HG02885 (cell line): ENCODE measurements at regions not wholly inside any gene's neighbourhood (a gene's known extent, or its start where the extent isn't known, plus 50 kb on each side); places are given as distances from the start of the nearest gene placed in this dataset.
"Not testable (repeated sequence)": the region's sequence is repeated elsewhere in the genome, so short reads cannot be mapped to it uniquely, and the experiment has no call there.

ENCODE experiments used
- ATAC-seq: cut with Tn5 transposase; IDR thresholded peaks from one replicate; pipeline ENCODE4 v1.9.1; 2021; ENCODE audit warnings: mild to moderate bottlenecking; ENCODE audit not compliant: unreplicated experiment, poor library complexity

DNA sequence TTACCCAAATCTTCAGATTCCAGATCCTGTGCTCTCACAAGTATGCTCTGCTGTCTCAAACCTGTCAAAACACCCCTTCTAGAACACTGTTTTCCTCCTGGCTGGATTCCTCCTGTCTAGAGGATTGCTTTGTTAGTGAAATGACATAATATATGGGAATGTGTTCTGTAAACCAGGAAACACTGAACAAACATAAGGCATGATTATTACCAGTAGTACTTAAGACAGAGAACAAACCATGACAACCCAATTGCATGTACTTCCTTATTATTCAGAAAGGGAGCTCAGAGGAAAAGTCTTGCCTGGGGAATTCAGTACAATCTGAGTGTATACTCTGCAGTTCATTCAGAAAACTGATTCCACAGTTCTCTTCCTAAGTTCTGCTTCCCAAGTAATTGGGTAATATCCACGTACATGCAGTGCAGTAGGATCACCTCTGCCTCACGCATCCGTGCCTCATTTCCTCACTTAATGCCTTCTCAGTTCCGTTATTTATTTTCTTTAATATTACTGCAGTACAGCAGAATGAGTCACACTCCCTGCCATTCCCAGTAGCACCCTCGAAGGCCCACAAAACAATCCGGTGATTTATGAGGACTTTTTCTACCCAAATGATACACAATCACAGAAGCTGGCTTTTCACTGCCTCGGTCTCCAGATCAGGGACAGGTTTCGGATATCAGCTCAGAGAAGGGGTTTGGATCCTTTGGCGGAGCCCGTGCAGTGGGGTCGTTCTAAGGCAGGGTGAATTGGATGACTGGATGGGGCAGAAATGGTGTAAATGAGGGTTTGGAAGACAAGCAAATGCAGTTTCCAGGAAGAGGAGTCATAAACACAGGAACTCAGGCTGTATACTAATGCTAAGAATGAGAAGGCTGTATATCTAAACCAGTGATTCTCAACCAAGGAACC is 896.9 kb downstream of the KCNA4 start:
- ATAC-seq, result no peak

GRCh38 chr11:29119116-29119515 is 897.7 kb downstream of the KCNA4 start:
- ATAC-seq, result no peak

GRCh38 chr11:29100967-29101366 is 915.9 kb downstream of the KCNA4 start:
- no peak for ATAC-seq

- no peak for ATAC-seq
Observed at GRCh38 chr11:29095821-29096220, 921.0 kb downstream of the KCNA4 start.

GRCh38 chr11:29093416-29094120 is 923.3 kb downstream of the KCNA4 start:
- ATAC-seq, result no peak

- ATAC-seq, result no peak
Observed at GRCh38 chr11:29087200-29087812, 929.5 kb downstream of the KCNA4 start.

DNA sequence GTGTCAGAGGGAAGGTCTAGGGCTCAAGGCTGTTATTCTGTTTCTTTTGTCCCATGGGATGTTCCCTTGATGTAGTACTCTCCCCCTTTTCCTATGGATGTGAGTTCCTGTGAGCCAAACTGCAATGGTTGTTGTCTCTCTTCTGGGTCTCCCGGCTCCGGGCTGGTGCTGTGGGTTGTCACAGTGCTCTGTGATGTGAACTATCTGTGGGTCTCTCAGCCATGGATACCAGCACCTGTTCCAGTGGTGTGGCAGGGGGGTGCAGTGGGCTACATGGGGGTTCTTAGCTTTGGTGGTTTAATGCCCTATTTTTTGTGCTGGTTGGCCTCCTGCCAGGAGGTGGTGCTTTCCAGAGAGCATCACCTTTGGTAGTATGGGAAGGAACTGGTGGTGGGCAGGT is 941.1 kb downstream of the KCNA4 start:
- ATAC-seq, result no peak

DNA sequence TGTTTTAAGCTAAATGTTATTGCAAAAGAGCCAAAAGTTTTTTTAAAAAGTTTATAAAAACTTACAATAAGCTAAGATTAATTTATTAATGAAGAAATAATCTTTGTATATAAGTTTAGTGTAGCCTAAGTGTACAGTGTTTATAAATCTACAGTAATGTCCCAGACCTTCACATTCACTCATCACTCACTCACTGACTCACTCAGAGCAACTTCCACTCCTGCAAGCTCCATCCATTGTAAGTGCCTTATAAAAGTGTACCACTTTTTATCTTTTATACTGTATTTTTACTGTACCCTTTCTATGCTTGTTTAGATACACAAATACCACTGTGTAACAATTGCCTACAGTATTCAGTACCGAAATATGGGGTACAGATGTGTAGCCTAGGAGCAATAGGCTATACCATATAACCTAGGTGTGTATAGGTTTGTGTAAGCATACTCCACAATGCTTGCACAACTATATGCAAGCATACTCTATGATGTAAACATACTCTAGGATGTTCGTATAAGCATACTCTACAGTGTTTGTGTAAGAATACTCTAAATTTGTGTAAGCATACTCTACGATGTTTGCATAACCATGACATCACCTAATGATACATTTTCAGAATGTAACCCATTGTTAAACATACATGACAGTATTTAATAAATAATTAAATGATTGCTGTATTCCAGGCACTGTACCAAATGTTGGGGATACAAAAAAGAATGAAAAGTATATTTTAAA is 953.0 kb downstream of the KCNA4 start:
- ATAC-seq, result no peak

DNA sequence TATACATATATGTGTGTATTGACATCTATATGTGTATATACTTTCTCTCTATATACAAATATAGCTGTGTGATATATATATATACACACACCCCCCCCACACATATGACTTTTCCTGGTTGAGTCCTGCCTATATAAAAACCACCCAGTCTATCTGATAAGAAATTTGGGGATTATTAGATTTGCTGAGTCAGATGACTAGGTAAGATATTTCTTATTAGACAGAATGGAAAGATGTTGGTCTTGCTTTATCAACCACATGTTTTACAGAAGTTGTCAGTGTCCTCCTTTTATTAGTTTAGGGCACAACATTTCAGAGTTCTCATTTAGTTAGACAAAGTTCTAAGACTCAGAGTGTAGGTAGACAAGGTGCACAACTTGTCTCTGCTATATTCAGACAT is 953.3 kb downstream of the METTL15 start:
- no peak for ATAC-seq

DNA sequence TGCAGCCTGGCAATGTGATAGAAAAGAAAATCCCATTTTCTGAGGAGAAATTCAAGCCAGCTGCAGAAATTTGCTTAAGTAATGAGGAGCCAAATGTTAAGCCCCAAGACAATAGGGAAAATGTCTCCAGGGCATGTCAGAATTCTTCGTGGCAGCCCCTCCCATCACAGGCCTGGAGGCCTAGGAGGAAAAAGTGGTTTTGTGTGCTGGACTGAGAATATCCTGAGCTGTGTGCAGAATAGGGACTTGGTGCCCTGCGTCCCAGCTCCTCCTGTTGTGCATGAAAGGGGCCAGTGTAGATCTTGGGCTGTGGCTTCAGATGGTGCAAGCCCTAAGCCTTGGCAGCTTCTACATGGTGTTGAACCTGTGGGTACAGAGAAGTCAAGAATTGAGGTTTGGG is 948.3 kb downstream of the METTL15 start:
- not testable (repeated sequence) for ATAC-seq

GRCh38 chr11:29051935-29052334 is 943.7 kb downstream of the METTL15 start:
- ATAC-seq, result no peak

DNA sequence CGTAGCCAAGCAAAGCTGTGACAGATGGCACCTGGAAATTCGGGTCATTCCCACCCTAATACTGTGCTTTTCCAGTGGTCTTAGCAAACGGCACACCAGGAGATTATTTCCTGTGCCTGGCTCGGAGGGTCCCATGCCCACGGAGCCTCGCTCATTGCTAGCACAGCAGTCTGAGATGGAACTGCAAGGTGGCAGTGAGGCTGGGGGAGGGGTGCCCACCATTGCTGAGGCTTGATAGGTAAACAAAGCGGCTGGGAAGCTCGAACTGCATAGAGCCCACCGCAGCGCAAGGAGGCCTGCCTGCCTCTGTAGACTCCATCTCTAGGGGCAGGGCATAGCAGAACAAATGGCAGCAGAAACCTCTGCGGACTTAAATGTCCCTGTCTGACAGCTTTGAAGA is 942.8 kb downstream of the METTL15 start:
- ATAC-seq, result not testable (repeated sequence)

- ATAC-seq, result no peak
Observed at GRCh38 chr11:29040489-29040888, 932.3 kb downstream of the METTL15 start.

GRCh38 chr11:29032384-29033149 is 924.4 kb downstream of the METTL15 start:
- no peak for ATAC-seq

- no peak for ATAC-seq
Observed at GRCh38 chr11:29029452-29029851, 921.3 kb downstream of the METTL15 start.

GRCh38 chr11:29027436-29027835 is 919.2 kb downstream of the METTL15 start:
- ATAC-seq, result no peak

DNA sequence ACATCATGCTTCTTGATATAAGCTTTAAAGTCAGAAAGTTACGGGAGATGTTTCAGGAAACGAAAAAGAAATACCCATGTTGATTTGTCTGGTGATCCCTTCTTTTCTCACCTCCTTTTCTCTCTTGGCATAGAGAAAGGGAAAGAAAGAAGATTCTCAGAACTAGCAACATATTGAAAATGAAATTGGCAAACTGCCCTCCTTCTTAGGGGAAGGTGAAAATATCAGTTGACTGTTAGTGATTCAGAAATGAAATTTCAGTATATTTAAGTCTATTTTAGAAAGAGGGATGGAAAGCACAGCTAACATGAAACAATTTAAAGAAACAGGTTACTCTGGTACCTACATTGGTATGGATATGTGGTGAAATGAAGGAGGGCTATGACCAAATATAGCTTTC is 918.1 kb downstream of the METTL15 start:
- no peak for ATAC-seq

GRCh38 chr11:29025001-29025400 is 916.8 kb downstream of the METTL15 start:
- ATAC-seq, result no peak

- ATAC-seq, result no peak
Observed at GRCh38 chr11:29024386-29024785, 916.2 kb downstream of the METTL15 start.

- ATAC-seq, result no peak
Observed at GRCh38 chr11:29023761-29024160, 915.6 kb downstream of the METTL15 start.
